VCaP (cell line): ENCODE measurements at regions not wholly inside any gene's neighbourhood (a gene's known extent, or its start where the extent isn't known, plus 50 kb on each side); places are given as distances from the start of the nearest gene placed in this dataset.

Experiments
- H3K27ac ChIP-seq: fragments of 450-650 bp; 2 replicates; pipeline ENCODE4 v1.5.1; 2017
- CTCF ChIP-seq: fragments of 450-650 bp; conservative IDR thresholded peaks from 2 replicates; pipeline ENCODE4 v1.5.1; 2017; ENCODE audit warnings: mild to moderate bottlenecking, moderate library complexity

GRCh38 chr6:84428300-84428907, 201.0 kb upstream of the CEP162 start:
- TF ChIP-seq CTCF, result peak; percentile 93
- H3K27ac ChIP-seq, result no peak overlapping the region

GRCh38 chr6:84425971-84426705, 198.7 kb upstream of the CEP162 start:
- no peak for TF ChIP-seq CTCF
- no peak overlapping the region for H3K27ac ChIP-seq

GRCh38 chr6:84424956-84425355, 197.5 kb upstream of the CEP162 start:
- TF ChIP-seq CTCF, result no peak

GRCh38 chr6:84422380-84422968, 195.0 kb upstream of the CEP162 start:
- peak; percentile 88 for TF ChIP-seq CTCF

More at GRCh38 chr6:84424956-84425355, 197.5 kb upstream of the CEP162 start:
- no peak overlapping the region for H3K27ac ChIP-seq

GRCh38 chr6:84421031-84421430, 193.6 kb upstream of the CEP162 start:
- no peak overlapping the region for H3K27ac ChIP-seq
- TF ChIP-seq CTCF, result no peak

More at GRCh38 chr6:84422380-84422968, 195.0 kb upstream of the CEP162 start:
- no peak overlapping the region for H3K27ac ChIP-seq

- TF ChIP-seq CTCF, result no peak
- H3K27ac ChIP-seq, result no peak overlapping the region
These were observed 189.8 kb upstream of the CEP162 start for GRCh38 chr6:84417260-84417659.

- no peak overlapping the region for H3K27ac ChIP-seq
- no peak for TF ChIP-seq CTCF
These were observed 188.7 kb upstream of the CEP162 start for GRCh38 chr6:84416043-84416657.
